ENCODE measurements at regions not wholly inside any gene's neighbourhood (a gene's known extent, or its start where the extent isn't known, plus 50 kb on each side); places are given as distances from the start of the nearest gene placed in this dataset.

DNA sequence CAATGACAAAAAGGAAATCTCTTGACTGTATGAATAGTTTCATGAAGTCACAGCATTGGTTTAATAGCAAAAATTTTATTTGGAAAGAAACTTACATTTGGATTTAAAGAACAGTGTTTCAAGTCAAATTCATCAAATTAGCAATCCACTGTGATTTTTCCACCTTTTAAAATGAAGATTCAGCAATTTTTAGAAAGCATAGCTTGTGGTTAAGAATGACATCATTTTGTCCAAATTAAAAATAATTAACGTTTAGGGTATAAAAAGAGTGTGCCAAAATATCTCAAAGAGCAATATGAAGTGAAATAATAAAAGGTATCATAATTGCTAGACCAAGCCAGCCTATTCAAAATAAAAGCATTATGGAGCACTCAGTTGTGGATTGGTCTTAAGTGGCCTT, 114.6 kb downstream of the PAX1 start:
- H3K27me3 ChIP-seq (ENCODE audit: insufficient read depth, low read length, poor library complexity, severe bottlenecking): no peaks in the 10 kb centered on the region
- no peak overlapping the region for H3K9ac ChIP-seq (ENCODE audit: low read depth, low read length, poor library complexity, severe bottlenecking)

DNA sequence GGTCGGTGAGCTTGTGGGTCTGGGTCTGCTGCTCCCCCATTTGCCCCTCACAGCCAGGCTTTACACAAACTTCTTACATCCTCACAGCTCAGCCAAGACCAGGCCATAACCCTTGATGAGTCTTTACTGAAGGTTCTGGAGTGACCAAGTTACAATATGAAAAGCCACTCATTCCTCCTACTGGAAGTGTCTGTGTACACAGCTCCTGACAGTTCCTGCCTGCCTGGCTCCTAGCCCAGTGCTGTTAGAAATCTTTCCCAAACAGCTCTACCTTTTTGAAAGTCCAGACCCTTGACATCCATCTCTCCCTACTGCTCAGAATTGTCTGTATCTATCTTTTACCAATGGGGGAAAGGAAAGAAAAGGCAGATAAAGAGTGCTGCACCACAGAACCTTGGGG, 106.9 kb downstream of the PAX1 start:
- H3F3A ChIP-seq (ENCODE audit: low read depth): no peaks in the 10 kb centered on the region
- H3K36me3 ChIP-seq (ENCODE audit: insufficient read depth, low read length): no peaks in the 10 kb centered on the region
- H3K4me3 ChIP-seq (ENCODE audit: low read length, poor library complexity, severe bottlenecking): no peak overlapping the region
- no peaks in the 10 kb centered on the region for H3K4me1 ChIP-seq (ENCODE audit: insufficient read depth, low read length, poor library complexity, severe bottlenecking)
- no peak overlapping the region for H3K4me2 ChIP-seq (ENCODE audit: low read depth, low read length, poor library complexity, severe bottlenecking)
- no peak overlapping the region for H3K9ac ChIP-seq (ENCODE audit: low read depth, low read length, poor library complexity, severe bottlenecking)
- no peaks in the 10 kb centered on the region for H3K9me2 ChIP-seq (replicated peaks; ENCODE audit: low read depth, low read length)
- no peak overlapping the region for H2AFZ ChIP-seq (ENCODE audit: low read length)
- no peaks in the 10 kb centered on the region for H3K79me2 ChIP-seq (ENCODE audit: insufficient read depth, low read length)
- no peaks in the 10 kb centered on the region for H3K27me3 ChIP-seq (ENCODE audit: insufficient read depth, low read length, poor library complexity, severe bottlenecking)
- no peaks in the 10 kb centered on the region for H4K20me1 ChIP-seq (ENCODE audit: insufficient read depth, low read length, poor library complexity, severe bottlenecking)
- TF ChIP-seq CTCF (conservative IDR thresholded peaks at IDR 0.05; ENCODE audit: low read length) (no peak), EZH2phosphoT487 (IDR thresholded peaks at IDR 0.05; ENCODE audit: borderline replicate concordance) (no peak)
- H3K9me3 ChIP-seq (ENCODE audit: insufficient read depth, low read depth, low read length): no peaks in the 10 kb centered on the region

More for the DNA sequence above, 114.6 kb downstream of the PAX1 start:
- no peaks in the 10 kb centered on the region for H3K36me3 ChIP-seq (ENCODE audit: insufficient read depth, low read length)
- H4K20me1 ChIP-seq (ENCODE audit: insufficient read depth, low read length, poor library complexity, severe bottlenecking): no peaks in the 10 kb centered on the region
- no peak overlapping the region for H2AFZ ChIP-seq (ENCODE audit: low read length)
- H3K9me2 ChIP-seq (replicated peaks; ENCODE audit: low read depth, low read length): no peaks in the 10 kb centered on the region
- no peak overlapping the region for H3K4me3 ChIP-seq (ENCODE audit: low read length, poor library complexity, severe bottlenecking)
- no peaks in the 10 kb centered on the region for H3K4me1 ChIP-seq (ENCODE audit: insufficient read depth, low read length, poor library complexity, severe bottlenecking)
- TF ChIP-seq CTCF (conservative IDR thresholded peaks at IDR 0.05; ENCODE audit: low read length): no peak
- TF ChIP-seq EZH2phosphoT487 (IDR thresholded peaks at IDR 0.05; ENCODE audit: borderline replicate concordance): no peak
- H3K4me2 ChIP-seq (ENCODE audit: low read depth, low read length, poor library complexity, severe bottlenecking): no peak overlapping the region
- H3K79me2 ChIP-seq (ENCODE audit: insufficient read depth, low read length): no peaks in the 10 kb centered on the region
- H3F3A ChIP-seq (ENCODE audit: low read depth): no peaks in the 10 kb centered on the region
- no peaks in the 10 kb centered on the region for H3K9me3 ChIP-seq (ENCODE audit: insufficient read depth, low read depth, low read length)

DNA sequence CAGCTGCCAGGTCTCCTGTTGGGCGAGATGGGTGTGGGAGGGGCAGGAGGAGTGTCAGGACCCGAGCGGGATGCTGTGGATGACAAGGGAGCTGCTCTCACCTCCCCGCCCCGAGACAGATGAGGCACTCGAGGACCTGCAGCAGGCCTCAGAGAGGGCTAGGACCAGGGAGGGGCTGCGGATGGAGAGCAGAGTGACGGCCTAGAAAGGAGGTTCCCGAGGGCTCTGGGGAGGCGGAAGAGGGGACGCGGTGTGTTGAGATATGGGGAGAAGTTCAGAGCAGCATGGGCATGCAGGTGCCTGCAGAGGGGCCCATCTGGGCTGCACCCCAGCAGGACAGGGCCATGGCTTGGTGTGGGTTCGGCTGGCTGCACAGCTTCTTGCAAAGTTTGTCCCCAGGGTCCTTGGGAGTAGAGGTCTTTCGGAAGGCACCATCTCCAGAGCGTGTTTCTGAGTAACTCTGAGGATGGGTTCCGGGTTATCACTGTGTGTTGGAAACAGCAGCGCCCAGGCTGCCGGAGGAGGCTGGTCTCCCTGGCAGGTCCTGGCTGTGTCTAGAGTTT, 104.6 kb downstream of the PAX1 start:
- H4K20me1 ChIP-seq (ENCODE audit: insufficient read depth, low read length, poor library complexity, severe bottlenecking): no peaks in the 10 kb centered on the region
- TF ChIP-seq CTCF (conservative IDR thresholded peaks at IDR 0.05; ENCODE audit: low read length) (no peak), EZH2phosphoT487 (IDR thresholded peaks at IDR 0.05; ENCODE audit: borderline replicate concordance) (no peak)
- H3K4me1 ChIP-seq (ENCODE audit: insufficient read depth, low read length, poor library complexity, severe bottlenecking): no peaks in the 10 kb centered on the region
- H3K79me2 ChIP-seq (ENCODE audit: insufficient read depth, low read length): no peaks in the 10 kb centered on the region
- H3F3A ChIP-seq (ENCODE audit: low read depth): no peaks in the 10 kb centered on the region
- H3K4me3 ChIP-seq (ENCODE audit: low read length, poor library complexity, severe bottlenecking): no peak overlapping the region
- no peak overlapping the region for H3K9ac ChIP-seq (ENCODE audit: low read depth, low read length, poor library complexity, severe bottlenecking)
- H2AFZ ChIP-seq (ENCODE audit: low read length): no peak overlapping the region
- H3K9me2 ChIP-seq (replicated peaks; ENCODE audit: low read depth, low read length): no peaks in the 10 kb centered on the region
- no peaks in the 10 kb centered on the region for H3K36me3 ChIP-seq (ENCODE audit: insufficient read depth, low read length)
- no peaks in the 10 kb centered on the region for H3K27me3 ChIP-seq (ENCODE audit: insufficient read depth, low read length, poor library complexity, severe bottlenecking)
- no peaks in the 10 kb centered on the region for H3K9me3 ChIP-seq (ENCODE audit: insufficient read depth, low read depth, low read length)
- no peak overlapping the region for H3K4me2 ChIP-seq (ENCODE audit: low read depth, low read length, poor library complexity, severe bottlenecking)

Data from Loucy (cell line).